IPS-15b (cell line): ENCODE measurements at regions not wholly inside any gene's neighbourhood (a gene's known extent, or its start where the extent isn't known, plus 50 kb on each side); places are given as distances from the start of the nearest gene placed in this dataset.

ENCODE experiments used
- H3K27me3 ChIP-seq: one replicate; pipeline ENCODE4 v1.6.1; 2013; ENCODE audit warnings: low read length; ENCODE audit not compliant: control insufficient read depth, insufficient read depth
- H3K36me3 ChIP-seq: one replicate; pipeline ENCODE4 v1.6.1; 2013; ENCODE audit warnings: low read length; ENCODE audit not compliant: control insufficient read depth, insufficient read depth
- H3K4me1 ChIP-seq: one replicate; pipeline ENCODE4 v1.6.1; 2013; ENCODE audit warnings: mild to moderate bottlenecking, low read length; ENCODE audit not compliant: control insufficient read depth, insufficient read depth
- H3K4me3 ChIP-seq: one replicate; pipeline ENCODE4 v1.5.1; 2013; ENCODE audit warnings: low read depth, low read length
- H3K9ac ChIP-seq: one replicate; pipeline ENCODE4 v1.6.1; 2013; ENCODE audit warnings: low read depth, mild to moderate bottlenecking, low read length
- H3K9me3 ChIP-seq: one replicate; pipeline ENCODE4 v1.6.1; 2013; ENCODE audit warnings: mild to moderate bottlenecking, low read length; ENCODE audit not compliant: control insufficient read depth, insufficient read depth

DNA sequence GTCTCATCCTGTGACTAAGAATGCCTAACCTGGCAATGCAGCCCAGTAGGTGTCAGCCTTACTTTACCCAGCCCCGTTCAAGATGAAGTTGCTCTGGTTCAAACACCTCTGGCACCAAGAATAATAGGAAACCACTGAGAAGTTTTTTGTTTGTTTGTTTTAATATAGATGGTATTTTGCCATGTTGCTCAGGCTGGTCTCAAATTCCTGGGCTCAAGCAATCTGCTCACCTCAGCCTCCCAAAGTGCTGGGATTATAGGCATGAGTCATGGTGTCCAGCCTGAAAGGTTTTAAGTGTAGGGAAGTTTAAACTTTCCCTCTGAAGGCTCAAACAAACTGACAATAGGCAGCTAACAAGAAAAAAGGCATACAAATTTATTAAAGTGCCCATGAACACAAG lies 51.2 kb upstream of the ABCC4 start:
- Histone ChIP-seq H3K36me3 (no peaks in the 10 kb centered on the region), H3K9me3 (no peaks in the 10 kb centered on the region), H3K9ac (no peak overlapping the region), H3K4me3 (no peak overlapping the region), H3K27me3 (no peaks in the 10 kb centered on the region), H3K4me1 (no peaks in the 10 kb centered on the region)

DNA sequence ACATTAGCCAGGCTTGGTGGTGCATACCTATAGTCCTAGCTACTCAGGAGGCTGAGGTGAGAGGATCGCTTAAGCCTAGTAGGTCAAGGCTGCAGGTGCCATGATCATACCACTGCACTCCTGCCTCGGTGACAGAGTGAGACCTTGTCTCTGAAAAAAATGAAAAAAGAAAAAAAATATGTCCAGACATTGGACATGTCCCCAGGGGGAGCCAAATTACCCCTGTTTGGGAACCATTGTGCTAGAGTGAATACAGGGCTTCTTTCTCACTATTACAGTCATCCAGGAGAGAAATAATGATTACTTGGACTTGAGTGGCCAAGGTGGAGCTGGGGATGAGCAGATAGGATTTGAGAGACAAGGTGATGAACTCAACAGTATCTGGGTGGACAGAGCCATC lies 52.9 kb upstream of the ABCC4 start:
- Histone ChIP-seq H3K9ac (no peak overlapping the region), H3K36me3 (no peaks in the 10 kb centered on the region), H3K4me1 (no peaks in the 10 kb centered on the region), H3K27me3 (no peaks in the 10 kb centered on the region), H3K4me3 (no peak overlapping the region), H3K9me3 (no peaks in the 10 kb centered on the region)

DNA sequence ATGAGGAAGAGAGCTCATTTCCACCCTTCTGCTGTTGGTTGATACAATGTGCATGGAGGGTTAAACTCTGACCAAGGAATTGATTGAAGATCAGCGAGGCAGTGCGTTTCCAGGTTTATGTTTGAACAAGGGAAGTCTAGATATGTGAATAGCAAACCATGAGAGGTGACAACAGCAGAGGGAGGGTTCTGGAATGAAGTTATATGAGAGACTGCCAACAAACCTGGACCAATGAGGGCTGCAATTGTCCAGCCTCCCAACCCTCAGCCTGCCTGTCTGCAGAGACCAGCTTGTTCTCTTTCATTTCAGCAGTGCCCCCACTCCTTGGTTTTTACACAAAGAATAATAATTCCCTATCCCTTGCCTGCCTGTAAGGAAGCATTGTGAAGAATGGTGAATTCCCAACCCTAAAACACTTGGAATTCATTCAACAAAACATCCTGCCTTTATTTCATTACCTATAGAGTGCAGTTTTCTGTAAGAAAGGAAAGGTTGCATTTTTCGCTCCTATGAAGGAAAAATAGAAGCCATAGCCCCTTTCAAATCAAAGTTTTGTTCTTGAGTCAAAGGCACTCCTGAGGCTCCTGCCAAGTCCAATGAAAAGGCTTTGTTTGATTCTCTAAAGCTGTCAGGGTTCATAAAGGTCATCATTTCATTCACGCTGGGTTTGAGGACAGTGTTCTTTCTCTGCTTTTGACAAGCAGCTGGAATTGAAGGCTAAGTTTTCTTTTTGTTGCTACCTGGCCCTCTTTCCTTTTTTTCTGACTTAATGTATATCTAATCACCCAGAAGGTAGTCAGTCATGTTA lies 53.6 kb upstream of the ABCC4 start:
- no peak overlapping the region for H3K4me3 ChIP-seq
- no peaks in the 10 kb centered on the region for H3K9me3 ChIP-seq
- H3K4me1 ChIP-seq, result no peaks in the 10 kb centered on the region
- H3K27me3 ChIP-seq, result no peaks in the 10 kb centered on the region
- no peaks in the 10 kb centered on the region for H3K36me3 ChIP-seq
- no peak overlapping the region for H3K9ac ChIP-seq

DNA sequence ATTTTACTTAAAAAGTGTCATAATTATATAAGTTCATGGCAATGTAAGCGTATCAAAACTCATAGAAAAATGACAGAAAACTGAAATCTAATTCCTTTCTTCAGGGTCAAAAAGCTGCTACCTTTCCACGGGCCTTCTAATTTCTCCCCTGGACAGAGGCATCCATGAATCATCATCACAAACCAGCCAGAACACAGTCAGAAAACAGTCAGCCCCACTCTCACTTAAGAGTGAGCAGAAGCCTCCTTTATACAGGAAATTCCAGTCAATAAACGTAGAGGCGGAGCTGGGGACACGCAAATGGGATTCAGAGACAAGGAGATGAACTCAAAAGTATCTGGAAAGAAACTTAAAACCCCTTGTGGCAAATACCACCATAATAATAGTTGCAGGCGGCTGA lies 54.2 kb upstream of the ABCC4 start:
- Histone ChIP-seq H3K27me3 (no peaks in the 10 kb centered on the region), H3K9ac (no peak overlapping the region), H3K36me3 (no peaks in the 10 kb centered on the region), H3K4me3 (no peak overlapping the region), H3K9me3 (no peaks in the 10 kb centered on the region), H3K4me1 (no peaks in the 10 kb centered on the region)

DNA sequence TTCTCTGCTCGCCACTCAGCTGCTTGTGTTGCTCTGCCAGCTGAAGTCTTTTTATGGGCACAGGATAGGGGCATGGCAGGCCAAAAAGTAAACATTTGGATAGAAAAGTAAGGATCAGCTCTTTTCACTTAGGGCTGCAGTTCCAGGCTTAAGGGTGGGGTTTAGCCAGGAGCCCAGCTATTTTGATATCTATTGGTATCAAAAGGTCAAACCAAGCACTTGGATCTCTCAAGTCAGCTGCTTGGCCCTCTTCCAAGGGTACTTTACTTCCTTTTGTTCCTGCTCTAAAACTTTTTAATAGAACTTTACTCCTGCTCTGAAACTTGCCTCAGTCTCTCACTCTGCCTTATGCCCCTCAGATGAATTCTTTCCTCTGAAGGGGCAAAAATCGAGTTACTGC lies 55.7 kb upstream of the ABCC4 start:
- Histone ChIP-seq H3K4me1 (no peaks in the 10 kb centered on the region), H3K36me3 (no peaks in the 10 kb centered on the region), H3K4me3 (no peak overlapping the region), H3K9me3 (no peaks in the 10 kb centered on the region), H3K9ac (no peak overlapping the region), H3K27me3 (no peaks in the 10 kb centered on the region)

DNA sequence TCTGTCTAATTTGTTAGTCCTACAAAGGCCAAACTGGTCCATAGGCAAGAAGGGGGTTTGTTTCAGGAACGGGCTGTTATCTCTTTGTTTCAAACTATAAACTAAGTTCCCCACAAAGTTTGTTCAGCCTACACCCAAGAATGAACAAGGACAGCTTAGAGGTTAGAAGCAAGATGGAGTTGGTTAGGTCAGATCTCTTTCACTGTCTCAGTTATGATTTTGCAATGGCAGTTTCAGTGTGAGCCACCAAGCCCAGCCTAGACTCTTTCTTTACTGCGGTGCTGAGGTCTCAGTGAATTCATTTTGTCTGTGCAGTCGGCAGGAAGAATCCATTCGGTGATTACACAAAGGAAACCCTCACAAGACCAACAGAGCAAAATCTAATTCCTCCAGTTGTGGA lies 56.6 kb upstream of the ABCC4 start:
- Histone ChIP-seq H3K4me3 (no peak overlapping the region), H3K9ac (no peak overlapping the region), H3K27me3 (no peaks in the 10 kb centered on the region), H3K9me3 (no peaks in the 10 kb centered on the region), H3K36me3 (no peaks in the 10 kb centered on the region), H3K4me1 (no peaks in the 10 kb centered on the region)

DNA sequence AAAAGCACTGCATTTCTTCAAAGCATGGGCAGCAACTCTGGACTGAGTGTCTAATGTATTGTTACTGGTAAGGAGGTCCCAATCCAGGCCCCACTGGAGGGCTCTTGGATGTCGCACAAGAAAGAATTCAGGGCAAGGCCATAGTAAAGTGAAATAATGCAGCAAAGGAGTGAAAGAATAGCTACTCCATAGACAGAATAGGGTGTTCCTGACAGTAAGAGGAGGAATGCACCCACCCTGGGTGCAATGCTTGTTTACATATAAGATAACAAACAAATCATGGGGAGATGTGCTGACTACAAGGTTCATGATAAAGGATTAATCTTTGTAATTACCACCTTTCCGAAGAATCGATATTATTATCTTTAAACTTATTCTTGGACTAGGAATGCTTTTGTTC lies 58.8 kb upstream of the ABCC4 start:
- Histone ChIP-seq H3K27me3 (no peaks in the 10 kb centered on the region), H3K9ac (no peak overlapping the region), H3K4me3 (no peak overlapping the region), H3K4me1 (no peaks in the 10 kb centered on the region), H3K36me3 (no peaks in the 10 kb centered on the region), H3K9me3 (no peaks in the 10 kb centered on the region)

DNA sequence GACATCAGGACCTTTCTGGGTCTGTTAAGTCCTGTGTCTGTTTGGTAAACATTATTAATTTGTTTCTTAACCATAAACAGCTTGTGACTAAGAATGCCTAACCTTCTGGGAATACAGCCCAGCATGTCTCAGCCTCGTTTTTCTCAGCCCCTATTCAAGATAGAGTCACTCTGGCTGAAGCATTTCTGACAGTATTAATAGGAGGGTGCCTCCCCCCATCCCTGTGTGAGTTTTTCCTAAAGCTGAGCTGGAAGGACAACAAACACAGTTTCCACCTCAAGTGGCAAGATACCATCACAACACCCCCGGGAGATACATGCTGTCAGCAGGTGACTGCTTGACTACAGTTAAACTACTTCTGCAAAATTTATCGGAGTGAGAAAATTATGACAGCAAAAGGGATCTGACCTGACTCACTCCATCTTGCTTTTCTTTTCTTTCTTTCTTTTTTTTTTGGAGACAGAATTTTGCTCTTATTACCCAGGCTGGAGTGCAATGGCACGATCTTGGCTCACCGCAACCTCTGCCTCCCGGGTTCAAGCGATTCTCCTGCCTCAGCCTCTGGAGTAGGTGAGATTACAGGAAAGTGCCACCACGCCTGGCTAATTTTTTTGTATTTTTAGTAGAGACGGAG lies 59.3 kb upstream of the ABCC4 start:
- Histone ChIP-seq H3K4me3 (no peak overlapping the region), H3K4me1 (no peaks in the 10 kb centered on the region), H3K36me3 (no peaks in the 10 kb centered on the region)

DNA sequence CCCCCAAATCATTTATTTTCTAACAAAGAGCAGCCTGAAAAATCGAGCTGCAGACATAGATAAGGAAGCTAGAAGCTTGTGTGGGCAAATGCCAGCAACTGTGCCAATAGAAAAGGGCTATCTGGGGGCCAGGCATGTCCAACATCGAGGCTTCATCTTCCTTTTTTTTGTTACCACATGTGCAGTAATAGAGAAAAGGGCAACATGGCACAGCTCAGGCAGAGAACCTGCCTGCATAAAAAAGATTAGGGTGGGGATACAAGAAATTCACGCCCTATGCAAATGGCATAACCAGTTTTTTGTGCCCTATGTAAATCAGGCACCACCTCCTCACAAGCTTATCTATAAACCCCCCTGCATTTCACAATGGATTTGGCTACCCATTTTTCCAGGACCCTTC lies 60.4 kb upstream of the ABCC4 start:
- Histone ChIP-seq H3K9ac (no peak overlapping the region), H3K4me3 (no peak overlapping the region), H3K36me3 (no peaks in the 10 kb centered on the region), H3K4me1 (no peaks in the 10 kb centered on the region), H3K9me3 (no peaks in the 10 kb centered on the region), H3K27me3 (no peaks in the 10 kb centered on the region)

More for the DNA sequence above, 59.3 kb upstream of the ABCC4 start:
- Histone ChIP-seq H3K9ac (no peak overlapping the region), H3K9me3 (no peaks in the 10 kb centered on the region), H3K27me3 (no peaks in the 10 kb centered on the region)

DNA sequence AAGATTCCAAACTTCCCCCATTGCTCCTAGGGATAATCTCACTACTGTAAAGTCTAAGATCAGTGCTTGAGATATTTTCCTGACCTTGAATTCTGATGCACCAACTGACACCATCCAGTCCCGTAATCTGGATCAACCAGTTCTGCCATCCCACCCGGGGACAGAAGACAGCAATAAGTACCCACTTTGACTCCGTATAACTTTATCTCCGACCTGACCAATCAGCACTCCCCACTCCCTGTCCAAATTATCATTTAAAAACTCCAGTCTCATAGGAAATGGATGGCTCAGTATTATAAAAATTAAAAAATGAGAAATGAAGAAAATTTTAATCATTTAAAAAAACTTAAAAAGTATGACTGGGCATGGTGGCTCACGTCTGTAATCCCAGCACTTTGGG lies 61.4 kb upstream of the ABCC4 start:
- no peaks in the 10 kb centered on the region for H3K4me1 ChIP-seq
- H3K9ac ChIP-seq, result no peak overlapping the region
- H3K4me3 ChIP-seq, result no peak overlapping the region
- H3K36me3 ChIP-seq, result no peaks in the 10 kb centered on the region
- H3K27me3 ChIP-seq, result no peaks in the 10 kb centered on the region
- no peaks in the 10 kb centered on the region for H3K9me3 ChIP-seq

DNA sequence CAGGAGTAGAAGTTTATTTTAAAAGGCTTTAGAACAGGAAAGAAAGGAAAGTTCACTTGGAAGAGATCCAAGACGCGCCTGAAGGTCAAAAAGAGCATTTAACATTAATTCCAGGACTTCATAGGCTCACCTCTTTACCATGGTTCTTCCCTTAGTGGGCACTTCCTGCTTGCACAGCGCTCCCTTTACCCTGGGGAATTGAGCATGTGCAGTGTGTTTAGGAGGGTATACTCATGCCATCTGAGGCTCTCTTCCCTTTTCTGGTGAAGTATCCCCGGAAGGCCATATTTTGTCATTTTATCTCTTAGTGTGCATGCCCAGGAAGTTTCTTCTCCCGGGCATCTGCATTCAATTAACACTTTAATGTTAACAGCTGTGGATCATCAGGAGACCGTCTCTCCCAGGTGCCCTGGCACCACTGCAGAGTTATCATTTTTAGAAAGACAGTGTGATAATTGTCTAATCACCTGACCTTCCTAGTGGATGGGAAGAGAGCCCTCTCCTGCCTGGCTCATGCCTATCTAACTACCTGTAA lies 66.1 kb upstream of the ABCC4 start:
- no peaks in the 10 kb centered on the region for H3K27me3 ChIP-seq
- H3K4me1 ChIP-seq, result no peaks in the 10 kb centered on the region
- H3K9ac ChIP-seq, result no peak overlapping the region
- H3K36me3 ChIP-seq, result no peaks in the 10 kb centered on the region
- no peaks in the 10 kb centered on the region for H3K9me3 ChIP-seq
- no peak overlapping the region for H3K4me3 ChIP-seq

DNA sequence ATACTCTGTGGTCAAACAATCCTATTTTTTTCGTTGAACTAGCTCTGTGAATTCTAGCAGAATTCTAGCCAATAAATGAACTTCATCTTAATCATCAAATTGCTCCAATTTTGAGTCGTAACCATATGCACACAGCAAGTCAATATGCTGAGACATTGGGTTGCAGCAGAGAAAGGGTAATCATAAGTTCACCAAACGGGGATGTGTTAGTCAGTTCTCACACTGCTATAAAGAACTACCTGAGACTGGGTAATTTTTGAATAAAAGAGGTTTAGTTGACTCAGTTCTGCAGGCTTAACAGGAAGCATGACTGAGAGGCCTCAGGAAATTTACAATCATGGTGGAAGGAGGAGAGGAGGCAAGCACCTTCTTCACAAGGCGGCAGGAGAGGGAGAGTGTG lies 67.7 kb upstream of the ABCC4 start:
- no peak overlapping the region for H3K4me3 ChIP-seq
- H3K9ac ChIP-seq, result no peak overlapping the region
- H3K36me3 ChIP-seq, result no peaks in the 10 kb centered on the region
- no peaks in the 10 kb centered on the region for H3K9me3 ChIP-seq
- H3K27me3 ChIP-seq, result no peaks in the 10 kb centered on the region
- no peaks in the 10 kb centered on the region for H3K4me1 ChIP-seq
